ENCODE measurements at regions not wholly inside any gene's neighbourhood (a gene's known extent, or its start where the extent isn't known, plus 50 kb on each side); places are given as distances from the start of the nearest gene placed in this dataset.
"Not testable (repeated sequence)": the region's sequence is repeated elsewhere in the genome, so short reads cannot be mapped to it uniquely, and the experiment has no call there.

DNA sequence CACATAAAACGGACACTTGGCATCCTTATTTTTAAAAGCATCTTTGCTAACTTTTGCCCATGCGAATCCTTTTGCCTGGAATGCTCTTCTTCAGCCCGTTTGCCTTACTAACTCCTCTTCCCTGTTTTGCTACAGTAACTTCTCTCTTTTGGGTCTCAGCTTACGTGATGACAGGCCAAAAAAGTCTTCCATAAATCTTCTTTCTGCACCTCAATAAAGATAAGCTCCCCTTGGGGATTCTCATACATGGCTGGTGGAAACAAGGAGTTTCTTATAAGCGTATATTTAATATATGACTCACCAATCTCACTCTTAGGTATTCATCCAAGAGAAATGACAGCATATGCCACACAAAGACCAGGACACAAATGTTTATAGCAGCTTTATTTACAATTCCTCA lies 192.7 kb downstream of the RCHY1 start:
- DNase-seq (ENCODE audit: extremely low spot score, unreplicated experiment), result no peak
- TF ChIP-seq, protein P1, sequence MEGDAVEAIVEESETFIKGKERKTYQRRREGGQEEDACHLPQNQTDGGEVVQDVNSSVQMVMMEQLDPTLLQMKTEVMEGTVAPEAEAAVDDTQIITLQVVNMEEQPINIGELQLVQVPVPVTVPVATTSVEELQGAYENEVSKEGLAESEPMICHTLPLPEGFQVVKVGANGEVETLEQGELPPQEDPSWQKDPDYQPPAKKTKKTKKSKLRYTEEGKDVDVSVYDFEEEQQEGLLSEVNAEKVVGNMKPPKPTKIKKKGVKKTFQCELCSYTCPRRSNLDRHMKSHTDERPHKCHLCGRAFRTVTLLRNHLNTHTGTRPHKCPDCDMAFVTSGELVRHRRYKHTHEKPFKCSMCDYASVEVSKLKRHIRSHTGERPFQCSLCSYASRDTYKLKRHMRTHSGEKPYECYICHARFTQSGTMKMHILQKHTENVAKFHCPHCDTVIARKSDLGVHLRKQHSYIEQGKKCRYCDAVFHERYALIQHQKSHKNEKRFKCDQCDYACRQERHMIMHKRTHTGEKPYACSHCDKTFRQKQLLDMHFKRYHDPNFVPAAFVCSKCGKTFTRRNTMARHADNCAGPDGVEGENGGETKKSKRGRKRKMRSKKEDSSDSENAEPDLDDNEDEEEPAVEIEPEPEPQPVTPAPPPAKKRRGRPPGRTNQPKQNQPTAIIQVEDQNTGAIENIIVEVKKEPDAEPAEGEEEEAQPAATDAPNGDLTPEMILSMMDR (conservative IDR thresholded peaks at IDR 0.05), result no peak
- Mint-ChIP-seq H3K4me3 (no peak overlapping the region), H3K36me3 (no peaks in the 10 kb centered on the region), H3K9me3 (no peaks in the 10 kb centered on the region), H3K27ac (no peak overlapping the region), H3K4me1 (ENCODE audit: unreplicated experiment) (no peaks in the 10 kb centered on the region), H3K27me3 (peaks cover 3% of the 10 kb centered on the region)

DNA sequence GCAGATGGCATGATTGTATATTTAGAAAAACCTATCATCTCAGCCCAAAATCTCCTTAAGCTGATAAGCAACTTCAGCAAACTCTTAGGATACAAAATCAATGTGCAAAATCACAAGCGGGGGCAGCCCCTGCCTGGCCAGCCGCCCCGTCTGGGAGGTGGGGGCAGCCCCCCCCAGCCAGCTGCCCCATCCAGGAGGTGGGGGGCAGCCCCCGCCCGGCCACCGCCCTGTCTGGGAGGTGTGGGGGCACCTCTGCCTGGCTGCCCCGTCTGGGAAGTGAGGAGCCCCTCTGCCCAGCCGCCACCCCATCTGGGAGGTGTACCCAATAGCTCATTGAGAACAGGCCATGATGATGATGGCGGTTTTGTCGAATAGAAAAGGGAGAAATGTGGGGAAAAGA lies 196.6 kb downstream of the RCHY1 start:
- H3K9me3 Mint-ChIP-seq; H3K4me3 Mint-ChIP-seq; H3K27ac Mint-ChIP-seq; DNase-seq (ENCODE audit: extremely low spot score, unreplicated experiment); H3K27me3 Mint-ChIP-seq; H3K36me3 Mint-ChIP-seq; H3K4me1 Mint-ChIP-seq (ENCODE audit: unreplicated experiment): not testable (repeated sequence)

DNA sequence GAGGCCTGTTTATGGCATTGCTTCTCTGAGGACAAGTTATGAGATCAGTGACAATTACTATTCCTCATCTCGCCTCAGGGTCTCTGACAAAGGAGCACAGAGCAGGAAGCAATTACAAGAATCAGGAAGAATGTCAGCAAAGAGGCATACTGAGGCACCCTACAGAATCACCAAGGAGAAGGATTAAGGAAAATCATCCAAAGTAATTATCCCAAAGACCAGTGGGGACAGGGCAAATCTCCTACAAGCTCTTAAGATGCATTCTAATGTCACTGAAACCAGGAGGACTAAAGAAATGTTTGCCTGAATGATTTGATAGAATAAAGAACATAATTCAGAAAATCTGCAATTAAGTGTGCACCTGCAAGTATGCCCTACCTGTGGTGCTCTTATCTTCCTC lies 206.2 kb downstream of the RCHY1 start:
- Mint-ChIP-seq H3K4me3 (no peak overlapping the region), H3K4me1 (ENCODE audit: unreplicated experiment) (peaks cover 4% of the 10 kb centered on the region), H3K36me3 (no peaks in the 10 kb centered on the region), H3K9me3 (peaks cover 4% of the 10 kb centered on the region), H3K27ac (no peak overlapping the region), H3K27me3 (peaks cover 3% of the 10 kb centered on the region)
- no peak for DNase-seq (ENCODE audit: extremely low spot score, unreplicated experiment)
- TF ChIP-seq, protein P1 (conservative IDR thresholded peaks at IDR 0.05), result no peak

- H3K4me3 Mint-ChIP-seq, result no peak overlapping the region
- peaks cover 4% of the 10 kb centered on the region for H3K9me3 Mint-ChIP-seq
- H3K27me3 Mint-ChIP-seq, result peaks cover 3% of the 10 kb centered on the region
- TF ChIP-seq, protein P1 (conservative IDR thresholded peaks at IDR 0.05), result no peak
- peaks cover 4% of the 10 kb centered on the region for H3K4me1 Mint-ChIP-seq (ENCODE audit: unreplicated experiment)
- H3K27ac Mint-ChIP-seq, result no peak overlapping the region
- no peaks in the 10 kb centered on the region for H3K36me3 Mint-ChIP-seq
- DNase-seq (ENCODE audit: extremely low spot score, unreplicated experiment), result no peak
Measured at GRCh38 chr4:75306506-75306905, 207.7 kb downstream of the RCHY1 start.

DNA sequence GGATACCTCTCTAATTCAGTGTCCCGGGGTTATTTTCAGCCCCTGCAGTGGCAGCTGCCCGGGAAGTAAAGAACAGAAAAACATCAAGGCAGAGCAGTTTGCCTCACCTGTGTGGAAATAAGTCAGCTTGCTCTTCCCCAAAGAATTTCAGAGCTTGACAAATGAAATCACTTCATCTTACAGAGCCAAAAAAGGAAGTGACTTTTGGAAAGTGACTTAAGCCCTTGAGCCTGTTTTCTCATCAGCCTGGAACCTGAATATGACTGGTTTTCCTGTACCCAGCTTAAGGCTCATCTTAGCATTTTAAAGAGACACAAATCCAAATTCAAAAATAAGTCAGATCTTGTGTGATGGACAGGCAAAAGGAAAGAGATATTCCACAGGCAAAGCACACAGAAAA lies 211.6 kb downstream of the RCHY1 start:
- DNase-seq (ENCODE audit: extremely low spot score, unreplicated experiment), result no peak
- H3K36me3 Mint-ChIP-seq, result no peaks in the 10 kb centered on the region
- no peaks in the 10 kb centered on the region for H3K27me3 Mint-ChIP-seq
- no peak overlapping the region for H3K4me3 Mint-ChIP-seq
- no peaks in the 10 kb centered on the region for H3K4me1 Mint-ChIP-seq (ENCODE audit: unreplicated experiment)
- no peak overlapping the region for H3K27ac Mint-ChIP-seq
- peaks cover 10% of the 10 kb centered on the region for H3K9me3 Mint-ChIP-seq
- TF ChIP-seq, protein P1 (conservative IDR thresholded peaks at IDR 0.05), result no peak

DNA sequence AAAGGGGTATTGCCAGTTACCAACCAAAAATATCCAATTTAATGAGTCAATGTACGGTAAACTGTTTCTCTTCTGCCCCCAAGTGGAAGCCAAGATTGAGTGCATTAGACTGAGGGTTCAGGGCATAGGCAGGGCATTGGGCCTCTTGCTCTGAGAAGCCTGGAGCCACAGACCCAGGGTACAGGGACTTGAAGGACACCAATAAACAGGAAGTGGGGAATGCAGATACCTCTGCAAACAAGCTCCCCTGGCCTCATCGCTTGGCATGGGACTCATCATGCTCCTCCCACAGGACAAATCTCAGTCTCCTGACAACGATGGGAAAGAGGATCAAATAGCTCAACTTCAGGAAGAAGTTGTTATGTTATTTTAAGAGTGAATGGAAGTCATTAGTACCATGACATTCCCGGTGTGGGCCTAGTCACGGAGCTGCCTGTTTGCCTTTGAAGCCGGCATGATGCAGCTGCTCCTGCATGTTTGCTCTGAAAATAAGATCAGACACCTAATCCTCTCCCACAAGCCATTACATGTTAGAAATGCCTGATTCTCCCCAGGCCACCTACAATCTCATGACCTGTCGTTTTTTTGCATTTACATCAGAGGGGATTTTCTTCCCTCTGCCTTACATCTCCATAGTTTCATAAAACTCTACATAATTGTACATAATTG lies 224.2 kb downstream of the RCHY1 start:
- TF ChIP-seq, protein P1 (conservative IDR thresholded peaks at IDR 0.05), result peak; percentile 67
- H3K4me3 Mint-ChIP-seq, result no peak overlapping the region
- no peak for DNase-seq (ENCODE audit: extremely low spot score, unreplicated experiment)

More for the DNA sequence above, 224.2 kb downstream of the RCHY1 start:
- Mint-ChIP-seq H3K27ac (no peak overlapping the region), H3K27me3 (no peaks in the 10 kb centered on the region), H3K36me3 (no peaks in the 10 kb centered on the region), H3K9me3 (no peaks in the 10 kb centered on the region), H3K4me1 (ENCODE audit: unreplicated experiment) (peaks cover 24% of the 10 kb centered on the region)
